ENCODE measurements at regions not wholly inside any gene's neighbourhood (a gene's known extent, or its start where the extent isn't known, plus 50 kb on each side); places are given as distances from the start of the nearest gene placed in this dataset.

- ChIA-PET POLR2A (no interaction called here), CTCF (interaction anchor here (0.7 to 1.3 kb wide), 2 partner anchors 10 to 516 kb away, joined by 3 read pairs; no protein-coding TSS in a partner anchor)
- peak; percentile 37 to 64; a peak in 5 of 6 replicates for ATAC-seq
- peak overlapping the region; percentile 99 for H3K4me2 ChIP-seq
- peak; percentile 28 for FAIRE-seq
- no peaks in the 10 kb centered on the region for H3K4me1 ChIP-seq
- TF ChIP-seq RCOR1 (IDR thresholded peaks at IDR 0.05; ENCODE audit: low read depth, low read length) (no peak), NR3C1 (IDR thresholded peaks at IDR 0.05) (no peak), RNF2 (IDR thresholded peaks at IDR 0.05; ENCODE audit: borderline replicate concordance, low read depth) (peak; percentile 87)
- H3K9me3 ChIP-seq: no peaks in the 10 kb centered on the region
- H3K27ac ChIP-seq: peak overlapping the region in 1 of 2 experiments; percentile 84; a peak in 4 of 6 replicates
- DNase-seq (ENCODE audit: low read depth in 1 of 2, low spot score in 1 of 2): no peak
- 12% methylated on average over 15 of the region's 15 CpGs for WGBS (ENCODE audit: missing lambda C conversion rate)
- peak overlapping the region; percentile 66 for H3K4me3 ChIP-seq
These were observed 125.4 kb upstream of the CXorf66 start for GRCh38 chrX:140090800-140091124.

DNA sequence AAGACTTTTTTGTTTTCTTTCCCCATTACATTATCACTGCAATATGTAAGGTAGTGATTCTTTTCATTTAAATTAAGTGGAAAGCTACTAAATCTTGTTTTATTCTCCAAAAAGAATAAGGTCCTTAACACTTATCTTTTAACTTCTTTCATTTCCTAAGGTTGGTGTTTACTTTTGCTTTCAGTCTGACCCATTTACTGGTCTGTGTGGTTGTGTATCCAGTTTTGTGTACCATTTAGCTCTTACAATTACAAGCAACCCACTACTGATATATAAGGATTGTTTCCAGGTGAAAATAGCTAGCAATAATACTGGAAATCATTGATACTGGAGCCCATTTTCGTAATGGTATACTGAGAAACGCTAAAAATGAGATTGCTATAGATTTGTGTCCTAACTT is 123.1 kb upstream of the CXorf66 start:
- ChIA-PET POLR2A (no interaction called here), CTCF (no interaction called here)
- TF ChIP-seq MYC (IDR thresholded peaks at IDR 0.05; ENCODE audit: borderline replicate concordance, low read length) (no peak), CHD2 (IDR thresholded peaks at IDR 0.05; ENCODE audit: low read length, partially characterized antibody) (no peak), ESRRA (IDR thresholded peaks at IDR 0.05; ENCODE audit: borderline replicate concordance, low read length) (no peak), MAFK (IDR thresholded peaks at IDR 0.05; ENCODE audit: partially characterized antibody) (no peak), MAZ (IDR thresholded peaks at IDR 0.05; ENCODE audit: borderline replicate concordance, low read depth, low read length) (no peak), HOXB13 (CRISPR knock-in tag; IDR thresholded peaks at IDR 0.05; ENCODE audit: low read depth) (no peak), FOSB (CRISPR knock-in tag; IDR thresholded peaks at IDR 0.05) (no peak), CHD4 (IDR thresholded peaks at IDR 0.05; ENCODE audit: borderline replicate concordance) (no peak), RFX5 (IDR thresholded peaks at IDR 0.05) (no peak), RNF2 (IDR thresholded peaks at IDR 0.05; ENCODE audit: borderline replicate concordance, low read depth) (no peak), JUNB (IDR thresholded peaks at IDR 0.05) (no peak), GATA3 (IDR thresholded peaks at IDR 0.05; ENCODE audit: borderline replicate concordance) (no peak), ZSCAN20 (CRISPR knock-in tag; IDR thresholded peaks at IDR 0.05) (no peak)
- TF ChIP-seq, protein P1, sequence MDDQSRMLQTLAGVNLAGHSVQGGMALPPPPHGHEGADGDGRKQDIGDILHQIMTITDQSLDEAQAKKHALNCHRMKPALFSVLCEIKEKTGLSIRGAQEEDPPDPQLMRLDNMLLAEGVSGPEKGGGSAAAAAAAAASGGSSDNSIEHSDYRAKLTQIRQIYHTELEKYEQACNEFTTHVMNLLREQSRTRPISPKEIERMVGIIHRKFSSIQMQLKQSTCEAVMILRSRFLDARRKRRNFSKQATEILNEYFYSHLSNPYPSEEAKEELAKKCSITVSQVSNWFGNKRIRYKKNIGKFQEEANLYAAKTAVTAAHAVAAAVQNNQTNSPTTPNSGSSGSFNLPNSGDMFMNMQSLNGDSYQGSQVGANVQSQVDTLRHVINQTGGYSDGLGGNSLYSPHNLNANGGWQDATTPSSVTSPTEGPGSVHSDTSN (IDR thresholded peaks at IDR 0.05): no peak
- TF ChIP-seq, protein P2, sequence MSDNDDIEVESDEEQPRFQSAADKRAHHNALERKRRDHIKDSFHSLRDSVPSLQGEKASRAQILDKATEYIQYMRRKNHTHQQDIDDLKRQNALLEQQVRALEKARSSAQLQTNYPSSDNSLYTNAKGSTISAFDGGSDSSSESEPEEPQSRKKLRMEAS (IDR thresholded peaks at IDR 0.05): no peak
- TF ChIP-seq, protein P3, sequence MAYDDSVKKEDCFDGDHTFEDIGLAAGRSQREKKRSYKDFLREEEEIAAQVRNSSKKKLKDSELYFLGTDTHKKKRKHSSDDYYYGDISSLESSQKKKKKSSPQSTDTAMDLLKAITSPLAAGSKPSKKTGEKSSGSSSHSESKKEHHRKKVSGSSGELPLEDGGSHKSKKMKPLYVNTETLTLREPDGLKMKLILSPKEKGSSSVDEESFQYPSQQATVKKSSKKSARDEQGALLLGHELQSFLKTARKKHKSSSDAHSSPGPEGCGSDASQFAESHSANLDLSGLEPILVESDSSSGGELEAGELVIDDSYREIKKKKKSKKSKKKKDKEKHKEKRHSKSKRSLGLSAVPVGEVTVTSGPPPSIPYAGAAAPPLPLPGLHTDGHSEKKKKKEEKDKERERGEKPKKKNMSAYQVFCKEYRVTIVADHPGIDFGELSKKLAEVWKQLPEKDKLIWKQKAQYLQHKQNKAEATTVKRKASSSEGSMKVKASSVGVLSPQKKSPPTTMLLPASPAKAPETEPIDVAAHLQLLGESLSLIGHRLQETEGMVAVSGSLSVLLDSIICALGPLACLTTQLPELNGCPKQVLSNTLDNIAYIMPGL (CRISPR knock-in tag; IDR thresholded peaks at IDR 0.05; ENCODE audit: borderline replicate concordance): no peak
- TF ChIP-seq, protein P4, sequence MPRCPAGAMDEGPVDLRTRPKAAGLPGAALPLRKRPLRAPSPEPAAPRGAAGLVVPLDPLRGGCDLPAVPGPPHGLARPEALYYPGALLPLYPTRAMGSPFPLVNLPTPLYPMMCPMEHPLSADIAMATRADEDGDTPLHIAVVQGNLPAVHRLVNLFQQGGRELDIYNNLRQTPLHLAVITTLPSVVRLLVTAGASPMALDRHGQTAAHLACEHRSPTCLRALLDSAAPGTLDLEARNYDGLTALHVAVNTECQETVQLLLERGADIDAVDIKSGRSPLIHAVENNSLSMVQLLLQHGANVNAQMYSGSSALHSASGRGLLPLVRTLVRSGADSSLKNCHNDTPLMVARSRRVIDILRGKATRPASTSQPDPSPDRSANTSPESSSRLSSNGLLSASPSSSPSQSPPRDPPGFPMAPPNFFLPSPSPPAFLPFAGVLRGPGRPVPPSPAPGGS (IDR thresholded peaks at IDR 0.05): no peak
- Histone ChIP-seq H3K4me1 (no peaks in the 10 kb centered on the region), H3K4me3 (no peak overlapping the region), H3K9me3 (no peaks in the 10 kb centered on the region), H3K4me2 (no peak overlapping the region), H3K27ac (no peak overlapping the region)
- no peak for ATAC-seq
- no peak for DNase-seq (ENCODE audit: low read depth in 1 of 2, low spot score in 1 of 2)
- no peak for FAIRE-seq
- 0% methylated on average over 2 of the region's 2 CpGs for WGBS (ENCODE audit: missing lambda C conversion rate)

DNA sequence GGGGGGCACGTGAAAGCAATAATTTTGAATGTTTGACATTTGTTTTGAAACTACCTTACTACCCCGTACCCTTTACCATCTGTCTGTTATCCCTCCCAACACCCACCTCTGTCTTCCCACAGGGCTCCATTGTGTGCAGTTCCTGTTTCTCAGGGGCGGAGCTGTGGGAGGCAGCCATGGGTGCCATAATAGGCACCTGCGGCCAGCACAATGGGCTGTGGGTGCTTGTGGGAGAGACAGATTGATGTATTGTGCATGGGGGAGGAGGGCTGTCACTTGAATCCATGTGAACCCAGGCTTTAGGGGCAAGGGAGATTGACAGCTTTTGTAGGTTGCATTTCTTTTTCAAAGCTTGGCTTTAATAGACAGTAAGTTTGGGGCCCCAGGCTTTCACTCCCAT is 122.6 kb upstream of the CXorf66 start:
- no peak for FAIRE-seq
- TF ChIP-seq, protein P3 (CRISPR knock-in tag; IDR thresholded peaks at IDR 0.05; ENCODE audit: borderline replicate concordance): no peak
- TF ChIP-seq MAFK (IDR thresholded peaks at IDR 0.05; ENCODE audit: partially characterized antibody) (no peak), TP53 (CRISPR knock-in tag; IDR thresholded peaks at IDR 0.05) (no peak), CEBPB (IDR thresholded peaks at IDR 0.05) (no peak), SMC3 (IDR thresholded peaks at IDR 0.05) (no peak), RNF2 (IDR thresholded peaks at IDR 0.05; ENCODE audit: borderline replicate concordance, low read depth) (no peak)
- TF ChIP-seq, protein P5, sequence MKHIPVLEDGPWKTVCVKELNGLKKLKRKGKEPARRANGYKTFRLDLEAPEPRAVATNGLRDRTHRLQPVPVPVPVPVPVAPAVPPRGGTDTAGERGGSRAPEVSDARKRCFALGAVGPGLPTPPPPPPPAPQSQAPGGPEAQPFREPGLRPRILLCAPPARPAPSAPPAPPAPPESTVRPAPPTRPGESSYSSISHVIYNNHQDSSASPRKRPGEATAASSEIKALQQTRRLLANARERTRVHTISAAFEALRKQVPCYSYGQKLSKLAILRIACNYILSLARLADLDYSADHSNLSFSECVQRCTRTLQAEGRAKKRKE (CRISPR knock-in tag; IDR thresholded peaks at IDR 0.05; ENCODE audit: low read depth): no peak
- TF ChIP-seq, protein P6, sequence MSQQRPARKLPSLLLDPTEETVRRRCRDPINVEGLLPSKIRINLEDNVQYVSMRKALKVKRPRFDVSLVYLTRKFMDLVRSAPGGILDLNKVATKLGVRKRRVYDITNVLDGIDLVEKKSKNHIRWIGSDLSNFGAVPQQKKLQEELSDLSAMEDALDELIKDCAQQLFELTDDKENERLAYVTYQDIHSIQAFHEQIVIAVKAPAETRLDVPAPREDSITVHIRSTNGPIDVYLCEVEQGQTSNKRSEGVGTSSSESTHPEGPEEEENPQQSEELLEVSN (IDR thresholded peaks at IDR 0.05; ENCODE audit: borderline replicate concordance, low read depth): no peak
- Histone ChIP-seq H3K4me2 (no peak overlapping the region), H3K4me1 (no peaks in the 10 kb centered on the region), H3K9me3 (no peaks in the 10 kb centered on the region), H3K27ac (no peak overlapping the region), H3K4me3 (no peak overlapping the region)
- ChIA-PET POLR2A (no interaction called here), CTCF (no interaction called here)
- WGBS (ENCODE audit: missing lambda C conversion rate): 36% methylated on average over 3 of the region's 4 CpGs
- no peak for DNase-seq (ENCODE audit: low read depth in 1 of 2, low spot score in 1 of 2)
- no peak for ATAC-seq

All from A549 (cell line).